ENCODE measurements at regions not wholly inside any gene's neighbourhood (a gene's known extent, or its start where the extent isn't known, plus 50 kb on each side); places are given as distances from the start of the nearest gene placed in this dataset.
A peak's percentile ranks its signal among the peaks of the same experiment; 100 is the strongest.

- intact Hi-C loops (cut with micrococcal nuclease; ENCODE audit: unreplicated experiment): no loop called here
- Histone ChIP-seq H3K36me3 (ENCODE audit: insufficient read depth, low read length, poor library complexity, severe bottlenecking) (no peaks in the 10 kb centered on the region), H3K4me1 (ENCODE audit: insufficient read depth, low read length, poor library complexity, severe bottlenecking) (peaks cover 18% of the 10 kb centered on the region), H3K9me3 (ENCODE audit: low read depth, low read length, poor library complexity, severe bottlenecking) (no peaks in the 10 kb centered on the region), H3K27me3 (replicated peaks; ENCODE audit: insufficient read depth, low read depth, low read length, poor library complexity) (no peaks in the 10 kb centered on the region), H3K4me3 (ENCODE audit: low read depth, low read length, poor library complexity, severe bottlenecking) (no peak overlapping the region), H3K27ac (ENCODE audit: low read depth, low read length, poor library complexity, severe bottlenecking) (no peak overlapping the region)
- BruUV-seq (replicated peaks): no TSS peak
- TF ChIP-seq EZH2 (IDR thresholded peaks at IDR 0.05; ENCODE audit: borderline replicate concordance, low read depth, low read length, poor library complexity, severe bottlenecking): no peak
- no peak for TF ChIP-seq CTCF (conservative IDR thresholded peaks at IDR 0.05; ENCODE audit: low read depth, low read length)
- peak; percentile 40 for DNase-seq (ENCODE audit: low spot score)
- CTCF ChIA-PET: no interaction called here
- POLR2A ChIA-PET (ENCODE audit: low non-redundant PET): no interaction called here
Observed at GRCh38 chr10:60536529-60537114, 146.9 kb upstream of the ANK3 start.

GRCh38 chr10:60535427-60535826 lies 145.8 kb upstream of the ANK3 start:
- H3K27ac ChIP-seq (ENCODE audit: low read depth, low read length, poor library complexity, severe bottlenecking): no peak overlapping the region
- ChIA-PET POLR2A (ENCODE audit: low non-redundant PET) (no interaction called here), CTCF (no interaction called here)
- H3K4me3 ChIP-seq (ENCODE audit: low read depth, low read length, poor library complexity, severe bottlenecking): no peak overlapping the region
- no peaks in the 10 kb centered on the region for H3K27me3 ChIP-seq (replicated peaks; ENCODE audit: insufficient read depth, low read depth, low read length, poor library complexity)
- no TSS peak for BruUV-seq (replicated peaks)
- no peak for DNase-seq (ENCODE audit: low spot score)
- H3K36me3 ChIP-seq (ENCODE audit: insufficient read depth, low read length, poor library complexity, severe bottlenecking): no peaks in the 10 kb centered on the region
- intact Hi-C loops (cut with micrococcal nuclease; ENCODE audit: unreplicated experiment): no loop called here
- TF ChIP-seq EZH2 (IDR thresholded peaks at IDR 0.05; ENCODE audit: borderline replicate concordance, low read depth, low read length, poor library complexity, severe bottlenecking) (no peak), CTCF (conservative IDR thresholded peaks at IDR 0.05; ENCODE audit: low read depth, low read length) (no peak)
- H3K9me3 ChIP-seq (ENCODE audit: low read depth, low read length, poor library complexity, severe bottlenecking): no peaks in the 10 kb centered on the region
- peaks cover 13% of the 10 kb centered on the region for H3K4me1 ChIP-seq (ENCODE audit: insufficient read depth, low read length, poor library complexity, severe bottlenecking)

GRCh38 chr10:60534761-60535389 lies 145.2 kb upstream of the ANK3 start:
- no peak overlapping the region for H3K4me3 ChIP-seq (ENCODE audit: low read depth, low read length, poor library complexity, severe bottlenecking)
- H3K9me3 ChIP-seq (ENCODE audit: low read depth, low read length, poor library complexity, severe bottlenecking): no peaks in the 10 kb centered on the region
- CTCF ChIA-PET: no interaction called here
- intact Hi-C loops (cut with micrococcal nuclease; ENCODE audit: unreplicated experiment): no loop called here
- no peaks in the 10 kb centered on the region for H3K36me3 ChIP-seq (ENCODE audit: insufficient read depth, low read length, poor library complexity, severe bottlenecking)
- POLR2A ChIA-PET (ENCODE audit: low non-redundant PET): no interaction called here
- no peak overlapping the region for H3K27ac ChIP-seq (ENCODE audit: low read depth, low read length, poor library complexity, severe bottlenecking)
- TF ChIP-seq CTCF (conservative IDR thresholded peaks at IDR 0.05; ENCODE audit: low read depth, low read length) (no peak), EZH2 (IDR thresholded peaks at IDR 0.05; ENCODE audit: borderline replicate concordance, low read depth, low read length, poor library complexity, severe bottlenecking) (no peak)
- H3K4me1 ChIP-seq (ENCODE audit: insufficient read depth, low read length, poor library complexity, severe bottlenecking): peaks cover 13% of the 10 kb centered on the region
- H3K27me3 ChIP-seq (replicated peaks; ENCODE audit: insufficient read depth, low read depth, low read length, poor library complexity): no peaks in the 10 kb centered on the region
- DNase-seq (ENCODE audit: low spot score): no peak
- BruUV-seq (replicated peaks): no TSS peak

Measured in A673 (cell line).